NB4 (cell line): ENCODE measurements at regions not wholly inside any gene's neighbourhood (a gene's known extent, or its start where the extent isn't known, plus 50 kb on each side); places are given as distances from the start of the nearest gene placed in this dataset.

Source experiments
- DNase-seq: peaks from one replicate; pipeline ENCODE4 v3.0.0; 2010; ENCODE audit warnings: low read depth
- H3K4me3 ChIP-seq: one replicate; pipeline ENCODE4 v1.5.1; 2011; ENCODE audit warnings: mild to moderate bottlenecking, low read depth, low read length, moderate library complexity
- MYC ChIP-seq: IDR thresholded peaks from 2 replicates; pipeline ENCODE4 v1.6.1; 2011; ENCODE audit warnings: low read depth, low read length
- POLR2A ChIP-seq: IDR thresholded peaks from 2 replicates; pipeline ENCODE4 v1.6.1; 2011; ENCODE audit warnings: mild to moderate bottlenecking; ENCODE audit not compliant: insufficient read length; ENCODE audit errors: extremely low read depth
- TF ChIP-seq, protein P1 (sequence below): IDR thresholded peaks from 2 replicates; pipeline ENCODE4 v1.6.1; 2011; ENCODE audit warnings: low read depth, low read length
- TF ChIP-seq, protein P2 (sequence below): IDR thresholded peaks from one replicate; pipeline ENCODE4 v1.5.1; 2012; ENCODE audit warnings: low read depth, low read length

DNA sequence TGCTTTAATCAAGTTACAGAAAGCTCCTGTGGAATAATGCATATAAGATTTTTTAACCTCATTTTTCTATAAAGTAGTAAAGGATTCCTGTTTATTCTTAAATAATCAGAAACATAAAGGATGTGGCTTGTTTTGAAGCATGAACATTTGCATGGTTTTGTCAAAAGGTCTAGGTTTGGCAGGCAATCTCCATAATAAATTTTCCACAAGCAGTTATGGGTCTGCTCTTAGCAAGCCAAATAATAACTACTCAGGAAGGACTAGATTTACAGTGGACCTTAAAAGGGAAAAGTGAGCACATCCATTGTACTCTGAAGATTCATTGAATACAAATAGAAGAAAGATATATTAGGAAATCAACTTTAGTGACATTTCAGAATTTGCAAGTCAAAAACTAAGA is 407.3 kb upstream of the CBLB start:
- no peak overlapping the region for H3K4me3 ChIP-seq
- TF ChIP-seq, protein P1, sequence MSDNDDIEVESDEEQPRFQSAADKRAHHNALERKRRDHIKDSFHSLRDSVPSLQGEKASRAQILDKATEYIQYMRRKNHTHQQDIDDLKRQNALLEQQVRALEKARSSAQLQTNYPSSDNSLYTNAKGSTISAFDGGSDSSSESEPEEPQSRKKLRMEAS = no peak
- TF ChIP-seq MYC (no peak), POLR2A (no peak)
- TF ChIP-seq, protein P2, sequence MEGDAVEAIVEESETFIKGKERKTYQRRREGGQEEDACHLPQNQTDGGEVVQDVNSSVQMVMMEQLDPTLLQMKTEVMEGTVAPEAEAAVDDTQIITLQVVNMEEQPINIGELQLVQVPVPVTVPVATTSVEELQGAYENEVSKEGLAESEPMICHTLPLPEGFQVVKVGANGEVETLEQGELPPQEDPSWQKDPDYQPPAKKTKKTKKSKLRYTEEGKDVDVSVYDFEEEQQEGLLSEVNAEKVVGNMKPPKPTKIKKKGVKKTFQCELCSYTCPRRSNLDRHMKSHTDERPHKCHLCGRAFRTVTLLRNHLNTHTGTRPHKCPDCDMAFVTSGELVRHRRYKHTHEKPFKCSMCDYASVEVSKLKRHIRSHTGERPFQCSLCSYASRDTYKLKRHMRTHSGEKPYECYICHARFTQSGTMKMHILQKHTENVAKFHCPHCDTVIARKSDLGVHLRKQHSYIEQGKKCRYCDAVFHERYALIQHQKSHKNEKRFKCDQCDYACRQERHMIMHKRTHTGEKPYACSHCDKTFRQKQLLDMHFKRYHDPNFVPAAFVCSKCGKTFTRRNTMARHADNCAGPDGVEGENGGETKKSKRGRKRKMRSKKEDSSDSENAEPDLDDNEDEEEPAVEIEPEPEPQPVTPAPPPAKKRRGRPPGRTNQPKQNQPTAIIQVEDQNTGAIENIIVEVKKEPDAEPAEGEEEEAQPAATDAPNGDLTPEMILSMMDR = no peak
- DNase-seq = no peak

DNA sequence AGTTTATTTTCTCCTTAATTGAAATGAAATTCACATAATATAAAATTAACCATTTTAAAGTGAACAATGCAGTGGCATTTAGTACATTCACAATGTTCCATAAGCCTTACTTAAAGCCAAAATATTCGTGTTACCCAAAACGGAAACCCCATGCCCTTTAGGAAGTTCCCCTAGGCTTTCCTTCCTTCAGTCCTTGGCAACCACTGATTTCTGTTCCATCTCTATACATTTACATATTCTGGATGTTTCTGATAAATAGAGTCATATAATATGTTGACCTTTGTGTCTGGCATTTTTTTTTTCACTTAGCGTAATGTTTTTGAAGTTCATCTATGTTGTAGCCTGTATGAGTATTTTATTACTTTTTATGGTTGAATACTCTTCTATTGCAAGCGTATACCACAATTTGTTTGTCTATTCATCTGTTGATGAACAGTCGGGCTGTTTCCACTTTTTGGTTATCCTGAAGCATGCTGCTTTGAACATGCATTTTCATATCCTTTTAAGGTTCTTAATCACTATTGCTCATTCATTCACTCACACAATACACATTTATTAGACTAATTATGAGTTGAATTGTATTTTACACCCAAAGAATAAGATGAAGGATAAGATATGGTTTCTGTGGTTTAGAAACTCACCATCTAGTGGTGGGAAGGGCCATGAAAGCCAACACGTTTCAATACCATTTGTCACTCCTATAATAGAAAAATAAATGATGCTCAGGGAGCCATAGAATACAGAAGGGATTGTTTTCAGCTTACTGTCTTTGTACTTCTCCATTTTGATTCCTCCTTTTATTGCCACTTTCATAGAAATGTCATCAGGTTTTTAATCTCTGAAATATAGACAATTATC is 408.2 kb upstream of the CBLB start:
- H3K4me3 ChIP-seq = no peak overlapping the region
- DNase-seq = no peak
- TF ChIP-seq MYC = no peak
- no peak for TF ChIP-seq POLR2A
- TF ChIP-seq, protein P2 = no peak
- TF ChIP-seq, protein P1 = no peak

DNA sequence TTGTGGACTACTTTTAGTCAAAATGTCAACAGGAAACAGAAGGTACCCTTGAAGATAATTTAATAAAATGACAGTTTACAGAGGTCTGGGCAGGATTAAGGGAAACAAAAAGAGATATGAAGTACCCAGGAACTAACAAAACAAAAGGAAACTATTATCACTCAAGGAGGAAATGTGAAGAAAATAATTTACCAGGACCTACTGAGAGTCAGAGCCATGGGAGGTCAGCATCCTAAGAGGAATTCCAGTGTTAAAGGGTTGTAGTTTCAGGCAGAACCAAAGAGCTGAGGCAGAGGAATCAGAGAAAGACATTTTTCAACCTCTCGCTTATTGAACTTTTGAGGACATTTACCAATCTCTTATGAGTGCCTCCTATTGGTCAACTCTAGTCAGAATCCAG is 408.9 kb upstream of the CBLB start:
- TF ChIP-seq, protein P1 = no peak
- TF ChIP-seq, protein P2 = no peak
- no peak for TF ChIP-seq POLR2A
- TF ChIP-seq MYC = no peak

DNA sequence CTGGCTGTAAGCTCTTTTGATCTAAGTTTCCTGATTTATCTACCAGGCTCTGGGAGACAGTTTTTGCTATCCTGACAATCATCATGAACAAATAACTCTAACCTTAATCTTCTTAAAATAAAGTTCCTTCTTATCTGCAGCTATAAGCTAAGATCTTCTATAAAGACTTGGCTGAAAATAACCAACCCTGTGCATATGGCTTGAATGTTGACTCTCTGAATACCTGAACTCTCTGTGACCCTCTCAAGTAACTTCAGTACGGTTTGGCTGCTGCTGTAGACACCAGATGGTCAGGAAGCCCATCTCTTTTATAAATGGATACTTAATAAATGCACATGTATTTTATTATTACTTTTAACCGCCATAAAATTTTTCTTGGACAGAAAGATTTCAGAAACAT is 412.4 kb upstream of the CBLB start:
- DNase-seq = no peak
- TF ChIP-seq, protein P2 = no peak
- TF ChIP-seq, protein P1 = no peak
- no peak for TF ChIP-seq MYC
- TF ChIP-seq POLR2A = no peak
- H3K4me3 ChIP-seq = no peak overlapping the region

More for the DNA sequence above, 408.9 kb upstream of the CBLB start:
- no peak for DNase-seq
- no peak overlapping the region for H3K4me3 ChIP-seq

DNA sequence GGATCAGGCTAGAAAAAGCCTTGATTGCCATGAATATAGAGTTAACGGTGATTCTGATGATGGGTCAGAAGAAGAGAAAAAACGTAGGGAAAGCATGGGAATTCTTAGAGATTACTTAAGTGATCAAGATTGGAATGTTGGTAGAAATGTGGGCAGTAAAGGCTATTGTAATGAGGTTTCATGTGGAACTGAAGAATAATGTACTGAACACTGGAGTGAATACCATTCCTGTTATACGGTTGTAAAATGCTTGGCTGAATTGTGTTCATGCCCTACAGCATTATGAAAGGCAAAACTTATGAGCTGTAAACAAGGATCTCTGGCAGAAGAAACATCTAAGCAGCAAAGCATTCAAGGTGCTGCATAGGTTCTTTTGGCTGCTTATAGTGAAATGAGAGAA is 414.1 kb upstream of the CBLB start:
- DNase-seq = no peak
- TF ChIP-seq, protein P1 = no peak
- TF ChIP-seq, protein P2 = no peak
- H3K4me3 ChIP-seq = no peak overlapping the region

DNA sequence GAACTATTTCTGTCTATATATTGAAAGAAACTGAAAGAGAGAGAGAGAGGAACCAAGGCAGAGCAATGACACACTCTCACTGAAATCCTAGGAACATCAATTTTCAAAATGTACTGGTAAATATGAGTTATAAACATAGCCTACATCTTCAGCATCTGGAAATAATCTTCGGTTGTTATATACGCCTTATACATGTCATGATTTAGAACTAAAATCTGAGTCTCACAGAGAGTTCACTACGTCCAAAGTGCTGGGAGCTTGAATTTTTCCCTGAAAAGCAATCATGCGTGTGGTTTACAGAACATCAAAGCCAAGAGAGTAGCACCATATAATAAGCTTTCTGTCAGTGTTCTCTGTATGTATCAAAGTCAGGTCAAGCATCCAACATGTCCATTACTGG is 420.0 kb upstream of the CBLB start:
- H3K4me3 ChIP-seq = no peak overlapping the region
- TF ChIP-seq MYC (no peak), POLR2A (no peak)
- TF ChIP-seq, protein P1 = no peak
- TF ChIP-seq, protein P2 = no peak
- DNase-seq = no peak
